ENCODE measurements at regions not wholly inside any gene's neighbourhood (a gene's known extent, or its start where the extent isn't known, plus 50 kb on each side); places are given as distances from the start of the nearest gene placed in this dataset.

GRCh38 chr11:112519751-112520150 lies 259.1 kb upstream of the PLET1 start:
- TF ChIP-seq CTCF (IDR thresholded peaks at IDR 0.05) = no peak
- no peak for TF ChIP-seq POLR2AphosphoS5 (IDR thresholded peaks at IDR 0.05)
- no peak for TF ChIP-seq EP300 (IDR thresholded peaks at IDR 0.05)
